HL-60 (cell line): ENCODE measurements at regions not wholly inside any gene's neighbourhood (a gene's known extent, or its start where the extent isn't known, plus 50 kb on each side); places are given as distances from the start of the nearest gene placed in this dataset.

ENCODE experiments used
- DNase-seq, 2 experiments: peaks; one replicate each; pipeline ENCODE4 v3.0.0-alpha.2; 2010 to 2020; ENCODE audit warnings: low read depth in 1 of 2, low spot score in 1 of 2
- H3K27ac ChIP-seq: fragments of 250-450 bp; sonication (Bioruptor Pico); replicated peaks from 2 replicates; pipeline ENCODE4 v1.5.1; 2020; ENCODE audit warnings: mild to moderate bottlenecking, moderate library complexity
- H3K27me3 ChIP-seq: fragments of 250-450 bp; sonication (Bioruptor Pico); 2 replicates; pipeline ENCODE4 v1.5.1; 2021; ENCODE audit warnings: mild to moderate bottlenecking, moderate library complexity; ENCODE audit not compliant: insufficient read depth, poor library complexity, severe bottlenecking
- H3K4me3 ChIP-seq: replicated peaks from 2 replicates; pipeline ENCODE4 v1.5.1; 2011; ENCODE audit warnings: mild to moderate bottlenecking, control low read depth, low read length; ENCODE audit not compliant: insufficient read depth
- CTCF ChIP-seq: IDR thresholded peaks from one replicate; pipeline ENCODE4 v1.5.1; 2011; ENCODE audit warnings: low read length, control low read depth, inconsistent platforms; ENCODE audit not compliant: insufficient read depth
- GABPA ChIP-seq: IDR thresholded peaks from 2 replicates; pipeline ENCODE4 v1.6.1; 2012; ENCODE audit warnings: low read depth
- POLR2AphosphoS5 ChIP-seq: IDR thresholded peaks from 2 replicates; pipeline ENCODE4 v1.6.1; 2012; ENCODE audit warnings: low read depth
- SPI1 ChIP-seq: IDR thresholded peaks from 2 replicates; pipeline ENCODE4 v1.6.1; 2012; ENCODE audit warnings: low read depth, mild to moderate bottlenecking, borderline replicate concordance
- TF ChIP-seq, protein P1 (sequence below): IDR thresholded peaks from 2 replicates; pipeline ENCODE4 v1.6.1; 2012; ENCODE audit warnings: low read depth; ENCODE audit not compliant: insufficient replicate concordance

DNA sequence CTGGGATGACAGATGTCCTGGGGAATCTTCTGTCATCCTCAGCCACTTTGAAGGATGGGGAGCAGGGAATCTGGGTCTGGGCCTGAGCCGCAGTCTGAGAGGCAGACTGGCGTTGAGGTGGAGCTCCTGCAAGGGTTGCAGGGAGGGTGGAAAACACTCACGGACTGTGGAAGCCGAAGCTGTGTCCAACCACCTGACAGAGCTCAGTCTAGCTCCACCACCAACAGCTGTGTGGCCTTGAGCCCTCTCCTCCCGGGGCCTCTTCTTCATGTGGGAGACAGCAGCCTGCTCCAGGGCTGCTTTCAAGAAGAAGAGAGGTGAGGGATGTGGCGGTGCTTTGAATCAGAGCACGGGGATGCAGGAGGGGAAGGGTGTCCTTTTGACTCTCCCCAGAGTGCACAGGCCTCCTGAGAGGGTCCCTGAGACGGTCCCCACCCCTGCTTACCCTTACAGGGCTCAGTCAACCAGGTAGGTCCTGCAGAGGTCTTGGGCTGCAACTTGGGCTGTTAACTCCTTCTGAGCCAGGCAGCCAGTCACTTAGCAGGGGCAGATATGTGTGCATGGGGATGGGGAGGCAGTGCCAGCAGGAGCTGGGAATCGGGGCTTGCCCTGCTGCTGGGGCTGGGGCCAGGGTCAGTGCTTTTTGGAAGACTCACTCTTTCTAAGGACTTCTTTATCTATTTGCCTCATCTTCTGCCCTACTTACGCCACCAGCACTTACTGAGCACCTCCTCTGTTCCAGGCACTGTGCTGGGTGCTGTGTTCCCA lies 216.3 kb downstream of the PTPRU start:
- Histone ChIP-seq H3K4me3 (no peak overlapping the region), H3K27ac (no peak overlapping the region), H3K27me3 (no peaks in the 10 kb centered on the region)
- DNase-seq: no peak
- TF ChIP-seq POLR2AphosphoS5 (no peak), SPI1 (no peak), GABPA (no peak), CTCF (no peak)
- TF ChIP-seq, protein P1, sequence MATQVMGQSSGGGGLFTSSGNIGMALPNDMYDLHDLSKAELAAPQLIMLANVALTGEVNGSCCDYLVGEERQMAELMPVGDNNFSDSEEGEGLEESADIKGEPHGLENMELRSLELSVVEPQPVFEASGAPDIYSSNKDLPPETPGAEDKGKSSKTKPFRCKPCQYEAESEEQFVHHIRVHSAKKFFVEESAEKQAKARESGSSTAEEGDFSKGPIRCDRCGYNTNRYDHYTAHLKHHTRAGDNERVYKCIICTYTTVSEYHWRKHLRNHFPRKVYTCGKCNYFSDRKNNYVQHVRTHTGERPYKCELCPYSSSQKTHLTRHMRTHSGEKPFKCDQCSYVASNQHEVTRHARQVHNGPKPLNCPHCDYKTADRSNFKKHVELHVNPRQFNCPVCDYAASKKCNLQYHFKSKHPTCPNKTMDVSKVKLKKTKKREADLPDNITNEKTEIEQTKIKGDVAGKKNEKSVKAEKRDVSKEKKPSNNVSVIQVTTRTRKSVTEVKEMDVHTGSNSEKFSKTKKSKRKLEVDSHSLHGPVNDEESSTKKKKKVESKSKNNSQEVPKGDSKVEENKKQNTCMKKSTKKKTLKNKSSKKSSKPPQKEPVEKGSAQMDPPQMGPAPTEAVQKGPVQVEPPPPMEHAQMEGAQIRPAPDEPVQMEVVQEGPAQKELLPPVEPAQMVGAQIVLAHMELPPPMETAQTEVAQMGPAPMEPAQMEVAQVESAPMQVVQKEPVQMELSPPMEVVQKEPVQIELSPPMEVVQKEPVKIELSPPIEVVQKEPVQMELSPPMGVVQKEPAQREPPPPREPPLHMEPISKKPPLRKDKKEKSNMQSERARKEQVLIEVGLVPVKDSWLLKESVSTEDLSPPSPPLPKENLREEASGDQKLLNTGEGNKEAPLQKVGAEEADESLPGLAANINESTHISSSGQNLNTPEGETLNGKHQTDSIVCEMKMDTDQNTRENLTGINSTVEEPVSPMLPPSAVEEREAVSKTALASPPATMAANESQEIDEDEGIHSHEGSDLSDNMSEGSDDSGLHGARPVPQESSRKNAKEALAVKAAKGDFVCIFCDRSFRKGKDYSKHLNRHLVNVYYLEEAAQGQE: no peak

DNA sequence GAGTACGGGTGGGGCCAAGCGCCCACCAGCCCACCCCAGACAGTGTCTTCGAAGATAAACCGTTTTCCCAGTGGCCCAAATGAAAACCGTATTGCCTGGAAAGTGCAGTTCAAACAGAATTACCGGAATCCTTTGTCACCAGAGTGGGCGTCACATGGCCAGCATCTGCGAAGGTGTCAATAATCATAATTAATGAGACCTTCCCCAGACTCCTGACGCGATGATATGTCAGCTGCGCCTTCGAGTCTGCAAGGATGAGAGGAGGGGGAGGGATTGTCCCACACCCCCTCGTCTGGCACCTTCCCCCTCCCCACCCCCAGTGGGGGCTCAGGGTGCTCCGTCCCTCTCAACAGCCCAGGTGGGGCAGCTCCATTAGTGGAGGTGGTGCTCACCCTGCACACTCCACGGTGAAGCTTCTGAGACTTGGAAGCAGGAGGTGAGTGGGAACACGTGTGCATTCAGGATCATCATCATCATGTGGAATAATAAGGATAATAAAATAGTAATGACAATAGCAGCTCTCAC lies 215.1 kb downstream of the PTPRU start:
- H3K27ac ChIP-seq: no peak overlapping the region

DNA sequence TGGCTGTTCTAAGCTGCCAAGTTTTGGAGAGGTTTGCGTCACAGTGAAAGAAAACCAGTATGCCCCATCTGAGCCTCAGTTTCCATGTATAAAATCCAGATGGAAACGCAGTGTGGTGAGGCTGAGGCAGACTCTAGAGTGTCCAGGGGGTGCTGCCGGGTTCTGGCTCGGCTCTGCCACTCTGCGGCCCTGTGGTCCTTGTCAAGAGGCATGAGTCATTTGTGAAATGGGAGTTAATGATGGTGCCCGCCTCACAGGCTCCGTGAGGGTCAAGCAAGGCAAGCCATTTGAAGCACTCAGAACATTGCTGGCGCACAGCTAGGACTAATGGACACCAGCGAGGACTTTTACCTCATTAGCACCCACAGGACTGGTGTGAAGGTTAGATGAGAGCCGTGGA lies 214.3 kb downstream of the PTPRU start:
- DNase-seq: no peak
- H3K27ac ChIP-seq: no peak overlapping the region
- TF ChIP-seq POLR2AphosphoS5 (no peak), GABPA (no peak), SPI1 (no peak), CTCF (no peak)
- TF ChIP-seq, protein P1: no peak
- no peaks in the 10 kb centered on the region for H3K27me3 ChIP-seq
- H3K4me3 ChIP-seq: no peak overlapping the region

More for the DNA sequence above, 215.1 kb downstream of the PTPRU start:
- Histone ChIP-seq H3K4me3 (no peak overlapping the region), H3K27me3 (no peaks in the 10 kb centered on the region)
- no peak for DNase-seq
- TF ChIP-seq GABPA (no peak), POLR2AphosphoS5 (no peak), SPI1 (no peak), CTCF (no peak)
- TF ChIP-seq, protein P1: no peak
